Mammary epithelial cell (primary cell): ENCODE measurements at regions not wholly inside any gene's neighbourhood (a gene's known extent, or its start where the extent isn't known, plus 50 kb on each side); places are given as distances from the start of the nearest gene placed in this dataset.

Source experiments
- CTCF ChIP-seq, 2 donors: IDR thresholded peaks in 1 of 2; conservative IDR thresholded peaks in 1 of 2; 2 replicates each; pipeline ENCODE4 v1.5.1; 2011 to 2012; ENCODE audit warnings: inconsistent platforms in 2 of 2, low read length in 2 of 2, mild to moderate bottlenecking in 2 of 2, control low read depth in 1 of 2, low read depth in 1 of 2; ENCODE audit not compliant: insufficient read depth in 1 of 2; ENCODE audit errors: extremely low read depth in 1 of 2
- EZH2 ChIP-seq: IDR thresholded peaks from 2 replicates; pipeline ENCODE4 v1.6.1; 2012; ENCODE audit warnings: low read length, inconsistent platforms, borderline replicate concordance

GRCh38 chrX:124605511-124605910 is 259.1 kb downstream of the SH2D1A start:
- TF ChIP-seq CTCF (conservative IDR thresholded peaks at IDR 0.05 in 1 of 2, IDR thresholded peaks at IDR 0.05 in 1 of 2; ENCODE audit: extremely low read depth in 1 of 2, insufficient read depth in 1 of 2, low read depth in 1 of 2, low read length in 2 of 2): no peak
- no peak for TF ChIP-seq EZH2
